CD14-positive monocyte (primary cell): ENCODE measurements at regions not wholly inside any gene's neighbourhood (a gene's known extent, or its start where the extent isn't known, plus 50 kb on each side); places are given as distances from the start of the nearest gene placed in this dataset.

ENCODE experiments used
- DNase-seq, 3 donors: peaks; one replicate each; pipeline ENCODE4 v3.0.0-alpha.2; 2011 to 2022
- H2AFZ ChIP-seq: 2 replicates; pipeline ENCODE4 v1.6.0; 2012; ENCODE audit warnings: mild to moderate bottlenecking, low read depth, low read length, inconsistent platforms; ENCODE audit not compliant: insufficient read depth, poor library complexity, severe bottlenecking
- H3K27ac ChIP-seq, 2 donors: 1 replicate in 1 of 2; 2 replicates in 1 of 2; pipeline ENCODE4 v1.5.1; 2012 to 2013; ENCODE audit warnings: low read length in 2 of 2, control low read depth in 1 of 2, inconsistent platforms in 1 of 2, low read depth in 1 of 2, mild to moderate bottlenecking in 1 of 2
- H3K27me3 ChIP-seq, 2 donors: one replicate each; pipeline versions ENCODE4 v1.6.0 to v1.6.1; 2011 to 2013; ENCODE audit warnings: low read length in 2 of 2; ENCODE audit not compliant: control insufficient read depth in 2 of 2, insufficient read depth in 2 of 2
- H3K36me3 ChIP-seq, 2 donors: replicated peaks in 1 of 2; 1 replicate in 1 of 2; 2 replicates in 1 of 2; pipeline versions ENCODE4 v1.5.1 to v1.6.1; 2012 to 2013; ENCODE audit warnings: low read length in 2 of 2, control low read depth in 1 of 2, inconsistent platforms in 1 of 2, mild to moderate bottlenecking in 1 of 2; ENCODE audit not compliant: insufficient read depth in 2 of 2, control insufficient read depth in 1 of 2
- H3K4me1 ChIP-seq, 2 donors: 1 replicate in 1 of 2; 2 replicates in 1 of 2; pipeline versions ENCODE4 v1.5.1 to v1.6.1; 2012 to 2013; ENCODE audit warnings: low read length in 2 of 2, control low read depth in 1 of 2, inconsistent platforms in 1 of 2, mild to moderate bottlenecking in 1 of 2, moderate library complexity in 1 of 2; ENCODE audit not compliant: insufficient read depth in 2 of 2, control insufficient read depth in 1 of 2
- H3K4me2 ChIP-seq: replicated peaks from 2 replicates; pipeline ENCODE3; 2012; ENCODE audit warnings: low read length, moderate library complexity, mild to moderate bottlenecking; ENCODE audit not compliant: poor library complexity, severe bottlenecking; ENCODE audit errors: extremely low read depth
- H3K4me3 ChIP-seq, 3 experiments: fragments of 200-600 bp in 1 of 3; sonication (generic) in 1 of 3; replicated peaks in 1 of 3; 1 replicate in 2 of 3; 2 replicates in 1 of 3; pipeline ENCODE4 v1.5.1; 2011 to 2013; ENCODE audit warnings: low read length in 3 of 3, mild to moderate bottlenecking in 3 of 3, control low read depth in 2 of 3, low read depth in 2 of 3, inconsistent platforms in 1 of 3, moderate library complexity in 1 of 3
- H3K79me2 ChIP-seq: 2 replicates; pipeline ENCODE4 v1.6.0; 2012; ENCODE audit warnings: mild to moderate bottlenecking, control low read depth, inconsistent platforms, low read length, moderate library complexity; ENCODE audit not compliant: insufficient read depth
- H3K9ac ChIP-seq: 2 replicates; pipeline ENCODE4 v1.6.0; 2017; ENCODE audit warnings: low read length, mild to moderate bottlenecking; ENCODE audit not compliant: insufficient read depth, poor library complexity, severe bottlenecking
- H3K9me3 ChIP-seq, 2 donors: replicated peaks in 1 of 2; 1 replicate in 1 of 2; 2 replicates in 1 of 2; pipeline versions ENCODE4 v1.5.1 to v1.6.1; 2012 to 2013; ENCODE audit warnings: low read length in 2 of 2, control low read depth in 1 of 2; ENCODE audit not compliant: control insufficient read depth in 1 of 2, insufficient read depth in 1 of 2
- H4K20me1 ChIP-seq: 2 replicates; pipeline ENCODE4 v1.6.0; 2012; ENCODE audit warnings: mild to moderate bottlenecking, low read length, control low read depth, moderate library complexity; ENCODE audit not compliant: insufficient read depth
- H3K27ac Mint-ChIP-seq, 7 donors: one replicate each; pipeline ENCODE4 v1.8.0; 2020; ENCODE audit warnings: mild to moderate bottlenecking in 7 of 7, mixed read lengths in 7 of 7, moderate library complexity in 6 of 7, inconsistent platforms in 2 of 7
- H3K27me3 Mint-ChIP-seq, 3 donors: one replicate each; pipeline ENCODE4 v1.8.0; 2021 to 2022; ENCODE audit warnings: low read depth in 3 of 3, mild to moderate bottlenecking in 3 of 3, mixed read lengths in 3 of 3, moderate library complexity in 3 of 3, inconsistent platforms in 1 of 3
- H3K36me3 Mint-ChIP-seq, 2 donors: one replicate each; pipeline ENCODE4 v1.8.0; 2020; ENCODE audit warnings: mixed read lengths in 2 of 2, inconsistent platforms in 1 of 2, mild to moderate bottlenecking in 1 of 2
- H3K4me1 Mint-ChIP-seq: one replicate; pipeline ENCODE4 v1.8.0; 2020; ENCODE audit warnings: mild to moderate bottlenecking, mixed read lengths
- H3K4me3 Mint-ChIP-seq, 2 donors: one replicate each; pipeline ENCODE4 v1.8.0; 2020; ENCODE audit warnings: mild to moderate bottlenecking in 2 of 2, mixed read lengths in 2 of 2, moderate library complexity in 1 of 2
- H3K9me3 Mint-ChIP-seq, 7 donors: one replicate each; pipeline ENCODE4 v1.8.0; 2020 to 2022; ENCODE audit warnings: mixed read lengths in 7 of 7, mild to moderate bottlenecking in 6 of 7, moderate library complexity in 6 of 7, inconsistent platforms in 2 of 7
- CTCF ChIP-seq: fragments of 200-600 bp; IDR thresholded peaks from one replicate; pipeline ENCODE4 v1.8.0; 2022; ENCODE audit warnings: antibody characterized with exemption, mild to moderate bottlenecking
- WGBS: methylation state at CpG from one replicate; pipeline ENCODE4 v1.1.5; 2013; ENCODE audit warnings: missing lambda C conversion rate; ENCODE audit not compliant: insufficient coverage; 5-methylcytosine and 5-hydroxymethylcytosine counted together
- intact Hi-C, 2 donors: fragments of 100-400 bp; cut with micrococcal nuclease; formaldehyde crosslinking; loops; one replicate each; pipeline versions ENCODE4 v1.15.0 to v1.15.1; 2023

- no peak for DNase-seq
- Mint-ChIP-seq H3K4me1 (no peaks in the 10 kb centered on the region), H3K27me3 (peaks cover 0 to 3% (median 0%) of the 10 kb centered on the region in 3 donors), H3K9me3 (peaks cover 0 to 6% (median 2%) of the 10 kb centered on the region in 7 donors), H3K36me3 (no peaks in the 10 kb centered on the region), H3K4me3 (no peak overlapping the region), H3K27ac (no peak overlapping the region)
- Histone ChIP-seq H3K4me3 (no peak overlapping the region), H3K27me3 (no peaks in the 10 kb centered on the region), H4K20me1 (no peaks in the 10 kb centered on the region), H2AFZ (no peak overlapping the region), H3K36me3 (no peaks in the 10 kb centered on the region), H3K79me2 (no peaks in the 10 kb centered on the region), H3K27ac (no peak overlapping the region), H3K4me2 (no peak overlapping the region), H3K9me3 (no peaks in the 10 kb centered on the region), H3K4me1 (no peaks in the 10 kb centered on the region), H3K9ac (no peak overlapping the region)
- no peak for TF ChIP-seq CTCF
- no CpG with 5 or more reads among the region's 1 CpG for WGBS
- intact Hi-C loops = no loop called here
These were observed 223.8 kb downstream of the CMPK2 start for GRCh38 chr2:6641956-6642355.

GRCh38 chr2:6644261-6644660, 221.4 kb downstream of the CMPK2 start:
- Histone ChIP-seq H3K79me2 (no peaks in the 10 kb centered on the region), H3K27me3 (no peaks in the 10 kb centered on the region), H4K20me1 (no peaks in the 10 kb centered on the region), H3K9me3 (no peaks in the 10 kb centered on the region), H3K4me1 (no peaks in the 10 kb centered on the region), H3K4me3 (no peak overlapping the region), H3K36me3 (no peaks in the 10 kb centered on the region), H2AFZ (no peak overlapping the region), H3K4me2 (no peak overlapping the region), H3K27ac (no peak overlapping the region), H3K9ac (no peak overlapping the region)
- intact Hi-C loops = no loop called here
- H3K27me3 Mint-ChIP-seq = peaks cover 0 to 3% (median 0%) of the 10 kb centered on the region in 3 donors
- H3K9me3 Mint-ChIP-seq = peaks cover 0 to 5% (median 2%) of the 10 kb centered on the region in 7 donors
- H3K27ac Mint-ChIP-seq = no peak overlapping the region
- H3K4me3 Mint-ChIP-seq = no peak overlapping the region
- no peaks in the 10 kb centered on the region for H3K4me1 Mint-ChIP-seq
- no peak for TF ChIP-seq CTCF
- DNase-seq = no peak
- H3K36me3 Mint-ChIP-seq = no peaks in the 10 kb centered on the region
- WGBS = no CpG with 5 or more reads among the region's 2 CpGs
